D721Med (cell line): ENCODE measurements at regions not wholly inside any gene's neighbourhood (a gene's known extent, or its start where the extent isn't known, plus 50 kb on each side); places are given as distances from the start of the nearest gene placed in this dataset.

ENCODE experiments used
- DNase-seq: peaks from one replicate; pipeline ENCODE4 v3.0.0; 2011; ENCODE audit warnings: low spot score; ENCODE audit not compliant: insufficient read length
- FAIRE-seq: peaks from 2 replicates; lab custom pipeline; 2011; peaks lifted over from hg19 to GRCh38; lab: Jason Lieb, UNC
- TF ChIP-seq, protein P1 (sequence below): IDR thresholded peaks from 2 replicates; pipeline ENCODE4 v1.5.1; 2012; ENCODE audit warnings: mild to moderate bottlenecking, control low read depth; ENCODE audit not compliant: insufficient read depth; ENCODE audit errors: missing control alignments

- DNase-seq, result no peak
- no peak for FAIRE-seq
- TF ChIP-seq, protein P1, sequence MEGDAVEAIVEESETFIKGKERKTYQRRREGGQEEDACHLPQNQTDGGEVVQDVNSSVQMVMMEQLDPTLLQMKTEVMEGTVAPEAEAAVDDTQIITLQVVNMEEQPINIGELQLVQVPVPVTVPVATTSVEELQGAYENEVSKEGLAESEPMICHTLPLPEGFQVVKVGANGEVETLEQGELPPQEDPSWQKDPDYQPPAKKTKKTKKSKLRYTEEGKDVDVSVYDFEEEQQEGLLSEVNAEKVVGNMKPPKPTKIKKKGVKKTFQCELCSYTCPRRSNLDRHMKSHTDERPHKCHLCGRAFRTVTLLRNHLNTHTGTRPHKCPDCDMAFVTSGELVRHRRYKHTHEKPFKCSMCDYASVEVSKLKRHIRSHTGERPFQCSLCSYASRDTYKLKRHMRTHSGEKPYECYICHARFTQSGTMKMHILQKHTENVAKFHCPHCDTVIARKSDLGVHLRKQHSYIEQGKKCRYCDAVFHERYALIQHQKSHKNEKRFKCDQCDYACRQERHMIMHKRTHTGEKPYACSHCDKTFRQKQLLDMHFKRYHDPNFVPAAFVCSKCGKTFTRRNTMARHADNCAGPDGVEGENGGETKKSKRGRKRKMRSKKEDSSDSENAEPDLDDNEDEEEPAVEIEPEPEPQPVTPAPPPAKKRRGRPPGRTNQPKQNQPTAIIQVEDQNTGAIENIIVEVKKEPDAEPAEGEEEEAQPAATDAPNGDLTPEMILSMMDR, result no peak
Measured at GRCh38 chr14:36006623-36007022, 169.9 kb downstream of the PTCSC3 start.

GRCh38 chr14:36005670-36006069 lies 170.9 kb downstream of the PTCSC3 start:
- FAIRE-seq (no peak), DNase-seq (no peak)
- TF ChIP-seq, protein P1, result no peak

DNA sequence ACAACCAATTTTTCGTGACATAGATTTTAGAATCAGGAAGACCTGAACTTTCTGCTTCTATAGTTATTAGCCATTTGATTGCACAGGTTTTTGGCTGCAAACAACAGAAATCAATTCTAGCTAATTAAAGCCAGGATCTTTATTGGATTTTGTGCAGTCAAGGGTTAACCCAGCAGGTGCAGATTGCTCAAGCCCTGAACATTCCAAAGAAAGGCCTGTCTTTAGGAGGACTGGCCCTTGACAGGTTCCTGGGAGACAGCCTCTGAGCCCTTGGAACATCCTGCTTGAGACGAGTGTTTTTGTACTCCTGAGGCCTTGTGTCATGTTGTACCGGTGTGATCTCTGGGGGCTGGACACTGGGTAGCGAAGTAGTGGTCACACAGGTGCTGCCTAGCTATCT lies 174.6 kb downstream of the PTCSC3 start:
- TF ChIP-seq, protein P1, result no peak
- DNase-seq, result no peak
- FAIRE-seq, result no peak

- no peak for DNase-seq
- TF ChIP-seq, protein P1, result no peak
- FAIRE-seq, result no peak
Measured at GRCh38 chr14:35999294-35999693, 173.2 kb downstream of the BRMS1L start.

DNA sequence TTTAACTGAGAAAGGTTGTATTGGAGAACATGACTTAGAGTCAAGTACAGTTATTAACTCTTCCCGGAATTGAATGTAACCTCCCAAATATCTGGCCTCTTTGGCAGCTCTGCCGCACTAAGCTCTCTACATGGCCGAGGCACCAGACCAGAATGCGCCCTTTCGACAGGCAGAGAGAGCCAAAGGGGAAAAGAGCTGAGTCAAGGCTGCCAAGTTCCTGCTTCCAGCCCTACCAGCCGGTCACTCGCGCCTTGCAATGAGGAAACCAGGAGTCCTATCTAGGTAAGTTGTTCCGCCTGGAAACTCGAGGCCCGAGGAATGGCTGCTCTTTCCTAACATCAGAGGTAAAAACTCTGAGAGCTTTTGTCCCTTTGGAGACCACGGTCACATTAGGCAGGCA lies 172.2 kb downstream of the BRMS1L start:
- no peak for DNase-seq
- TF ChIP-seq, protein P1, result no peak
- no peak for FAIRE-seq

DNA sequence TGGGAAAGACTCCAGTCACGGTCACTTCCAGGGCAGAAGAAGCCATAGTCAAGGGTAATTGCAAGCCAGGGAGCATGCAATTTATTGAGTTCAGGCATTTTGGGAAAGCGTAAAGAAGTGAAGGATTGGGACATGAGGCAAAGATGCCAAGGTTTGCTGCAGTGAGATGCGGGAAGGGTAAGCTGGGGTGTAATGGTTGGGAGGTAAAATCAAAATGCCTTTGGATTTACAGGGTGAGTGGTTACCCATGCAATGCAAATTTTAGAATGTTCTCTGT lies 167.5 kb downstream of the BRMS1L start:
- FAIRE-seq (no peak), DNase-seq (no peak)
- TF ChIP-seq, protein P1, result no peak

- no peak for FAIRE-seq
- no peak for DNase-seq
Measured at GRCh38 chr14:35992816-35993683, 166.9 kb downstream of the BRMS1L start.

More at GRCh38 chr14:35992816-35993683, 166.9 kb downstream of the BRMS1L start:
- TF ChIP-seq, protein P1, result no peak
